T-helper 1 cell (primary cell): ENCODE measurements at regions not wholly inside any gene's neighbourhood (a gene's known extent, or its start where the extent isn't known, plus 50 kb on each side); places are given as distances from the start of the nearest gene placed in this dataset.

Experiments used
- DNase-seq, 5 donors: peaks; one replicate each; pipeline ENCODE4 v3.0.0-alpha.2; 2012 to 2020

DNA sequence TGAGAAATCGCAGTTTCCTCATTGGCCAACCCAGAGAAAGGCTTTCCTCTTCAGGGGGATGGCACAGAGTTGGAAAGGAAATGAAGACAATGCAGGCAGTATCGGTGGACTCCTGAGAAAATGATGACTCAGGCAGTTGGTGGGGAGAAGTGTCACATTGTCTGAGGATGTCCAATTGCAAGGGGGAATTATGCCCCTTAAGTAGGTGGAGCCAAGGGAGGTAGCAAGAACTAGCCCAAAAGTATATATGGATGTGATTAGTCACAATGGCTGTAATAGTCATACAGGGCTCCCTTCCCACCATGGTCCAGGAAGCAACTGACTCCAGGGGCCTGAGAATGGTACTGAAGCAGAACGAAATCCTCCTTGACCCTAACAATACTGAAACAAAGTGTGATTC lies 58.3 kb upstream of the EGFR start:
- DNase-seq = no peak

GRCh38 chr7:54961391-54961790 lies 57.4 kb upstream of the EGFR start:
- DNase-seq = no peak

- no peak for DNase-seq
Measured at GRCh38 chr7:54963155-54963554, 55.7 kb upstream of the EGFR start.

- DNase-seq = no peak
Measured at GRCh38 chr7:54964136-54964535, 54.7 kb upstream of the EGFR start.

DNA sequence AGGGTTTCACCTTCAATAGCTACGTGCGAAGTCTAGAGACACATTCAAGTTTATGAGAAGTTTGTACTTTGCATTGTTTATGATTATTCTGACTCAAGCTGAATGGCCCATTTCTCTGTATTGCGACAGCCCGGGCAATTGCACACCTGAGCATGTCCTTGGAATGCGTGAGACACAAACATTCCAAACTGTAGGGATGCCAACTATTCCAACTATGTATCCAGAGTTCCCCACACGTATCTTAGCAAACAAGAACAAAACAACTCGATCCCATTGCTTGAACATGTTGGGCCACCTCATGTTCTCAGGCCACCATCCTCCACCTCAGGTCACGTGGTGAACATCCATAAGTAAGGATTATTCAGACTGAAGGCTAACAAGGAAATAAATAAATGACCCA lies 51.4 kb upstream of the EGFR start:
- no peak for DNase-seq

GRCh38 chr7:54968018-54968417 lies 50.8 kb upstream of the EGFR start:
- no peak for DNase-seq
